Smooth muscle cell (in vitro differentiated cells): ENCODE measurements at regions not wholly inside any gene's neighbourhood (a gene's known extent, or its start where the extent isn't known, plus 50 kb on each side); places are given as distances from the start of the nearest gene placed in this dataset.
A peak's percentile ranks its signal among the peaks of the same experiment; 100 is the strongest.

Experiments used
- DNase-seq: peaks from one replicate; lab custom pipeline; 2025; ENCODE audit not compliant: unreplicated experiment; lab: John Stamatoyannopoulos, UW
- H2AFZ ChIP-seq: fragments of 200-600 bp; sonication (generic); 2 replicates; pipeline ENCODE4 v1.6.0; 2016; ENCODE audit warnings: antibody characterized with exemption, low read depth, mild to moderate bottlenecking
- H3F3A ChIP-seq: fragments of 200-600 bp; sonication (generic); 2 replicates; pipeline ENCODE4 v1.6.0; 2017; ENCODE audit warnings: antibody characterized with exemption, low read depth
- H3K27ac ChIP-seq: fragments of 200-600 bp; sonication (generic); 2 replicates; pipeline ENCODE4 v1.5.1; 2016; ENCODE audit warnings: low read depth, mild to moderate bottlenecking
- H3K27me3 ChIP-seq: fragments of 200-600 bp; sonication (generic); 2 replicates; pipeline ENCODE4 v1.6.1; 2016; ENCODE audit warnings: low read depth, mild to moderate bottlenecking
- H3K36me3 ChIP-seq: fragments of 200-600 bp; sonication (generic); 2 replicates; pipeline ENCODE4 v1.5.1; 2016; ENCODE audit warnings: low read depth
- H3K4me1 ChIP-seq: fragments of 200-600 bp; sonication (generic); 2 replicates; pipeline ENCODE4 v1.5.1; 2016; ENCODE audit warnings: low read depth
- H3K4me2 ChIP-seq: fragments of 200-600 bp; sonication (generic); 2 replicates; pipeline ENCODE4 v1.6.0; 2016; ENCODE audit warnings: mild to moderate bottlenecking
- H3K4me3 ChIP-seq: fragments of 200-600 bp; sonication (generic); 2 replicates; pipeline ENCODE4 v1.5.1; 2016; ENCODE audit warnings: mild to moderate bottlenecking
- H3K79me2 ChIP-seq: fragments of 200-600 bp; sonication (generic); 2 replicates; pipeline ENCODE4 v1.6.0; 2016; ENCODE audit warnings: low read depth, mild to moderate bottlenecking
- H3K9ac ChIP-seq: fragments of 200-600 bp; sonication (generic); 2 replicates; pipeline ENCODE4 v1.6.0; 2016; ENCODE audit warnings: low read depth
- H3K9me3 ChIP-seq: fragments of 200-600 bp; sonication (generic); replicated peaks from 2 replicates; pipeline ENCODE4 v1.5.1; 2016; ENCODE audit warnings: low read depth
- H4K20me1 ChIP-seq: fragments of 200-600 bp; sonication (generic); 2 replicates; pipeline ENCODE4 v1.6.0; 2016; ENCODE audit warnings: low read depth
- CTCF ChIP-seq: fragments of 200-600 bp; sonication (generic); IDR thresholded peaks from 2 replicates; pipeline ENCODE4 v1.5.1; 2017; ENCODE audit warnings: borderline replicate concordance, mild to moderate bottlenecking, antibody characterized with exemption; ENCODE audit not compliant: insufficient read depth, poor library complexity, severe bottlenecking
- WGBS: methylation state at CpG from one replicate; pipeline ENCODE4 v1.1.7; 2016; ENCODE audit warnings: low lambda C conversion rate; 5-methylcytosine and 5-hydroxymethylcytosine counted together

GRCh38 chr15:81811736-81812135, 234.1 kb downstream of the MEX3B start:
- H3K27ac ChIP-seq, result no peak overlapping the region
- H3K4me2 ChIP-seq, result no peak overlapping the region
- H3K79me2 ChIP-seq, result no peaks in the 10 kb centered on the region
- H3K9ac ChIP-seq, result no peak overlapping the region
- no peak overlapping the region for H3K4me3 ChIP-seq
- H3K27me3 ChIP-seq, result no peaks in the 10 kb centered on the region
- H4K20me1 ChIP-seq, result no peaks in the 10 kb centered on the region
- WGBS, result 96% methylated on average over 6 of the region's 6 CpGs
- no peak overlapping the region for H2AFZ ChIP-seq
- H3K36me3 ChIP-seq, result no peaks in the 10 kb centered on the region
- H3K4me1 ChIP-seq, result no peaks in the 10 kb centered on the region
- no peaks in the 10 kb centered on the region for H3K9me3 ChIP-seq
- DNase-seq, result no peak
- no peak for TF ChIP-seq CTCF
- H3F3A ChIP-seq, result no peaks in the 10 kb centered on the region

- no peaks in the 10 kb centered on the region for H4K20me1 ChIP-seq
- no peaks in the 10 kb centered on the region for H3K79me2 ChIP-seq
- H2AFZ ChIP-seq, result no peak overlapping the region
- no peak overlapping the region for H3K27ac ChIP-seq
- peak; percentile 8 for TF ChIP-seq CTCF
- H3K27me3 ChIP-seq, result no peaks in the 10 kb centered on the region
- H3K4me3 ChIP-seq, result no peak overlapping the region
- H3K4me2 ChIP-seq, result no peak overlapping the region
- no peak overlapping the region for H3K9ac ChIP-seq
- no peak for DNase-seq
- no peaks in the 10 kb centered on the region for H3K4me1 ChIP-seq
- no peaks in the 10 kb centered on the region for H3K9me3 ChIP-seq
- no peaks in the 10 kb centered on the region for H3F3A ChIP-seq
- 89% methylated on average over 4 of the region's 4 CpGs for WGBS
- no peaks in the 10 kb centered on the region for H3K36me3 ChIP-seq
Measured at GRCh38 chr15:81809543-81809942, 236.3 kb downstream of the MEX3B start.

GRCh38 chr15:81807806-81808205, 238.0 kb downstream of the MEX3B start:
- H3K9me3 ChIP-seq, result no peaks in the 10 kb centered on the region
- TF ChIP-seq CTCF, result no peak
- H3K27me3 ChIP-seq, result no peaks in the 10 kb centered on the region
- no peak overlapping the region for H3K4me2 ChIP-seq
- H3F3A ChIP-seq, result no peaks in the 10 kb centered on the region
- no peak overlapping the region for H3K9ac ChIP-seq
- 84% methylated on average over 3 of the region's 3 CpGs for WGBS
- no peaks in the 10 kb centered on the region for H3K79me2 ChIP-seq
- H3K4me3 ChIP-seq, result no peak overlapping the region
- H2AFZ ChIP-seq, result no peak overlapping the region
- H3K27ac ChIP-seq, result no peak overlapping the region
- DNase-seq, result no peak
- H3K4me1 ChIP-seq, result no peaks in the 10 kb centered on the region
- H3K36me3 ChIP-seq, result no peaks in the 10 kb centered on the region
- H4K20me1 ChIP-seq, result no peaks in the 10 kb centered on the region

GRCh38 chr15:81807186-81807585, 238.6 kb downstream of the MEX3B start:
- H2AFZ ChIP-seq, result no peak overlapping the region
- no peak overlapping the region for H3K4me3 ChIP-seq
- H3K27ac ChIP-seq, result no peak overlapping the region
- 91% methylated on average over 2 of the region's 2 CpGs for WGBS
- no peaks in the 10 kb centered on the region for H3K9me3 ChIP-seq
- TF ChIP-seq CTCF, result no peak
- no peaks in the 10 kb centered on the region for H3K79me2 ChIP-seq
- DNase-seq, result no peak
- no peaks in the 10 kb centered on the region for H3K4me1 ChIP-seq
- no peaks in the 10 kb centered on the region for H4K20me1 ChIP-seq
- no peaks in the 10 kb centered on the region for H3F3A ChIP-seq
- no peaks in the 10 kb centered on the region for H3K36me3 ChIP-seq
- no peak overlapping the region for H3K4me2 ChIP-seq
- no peak overlapping the region for H3K9ac ChIP-seq
- no peaks in the 10 kb centered on the region for H3K27me3 ChIP-seq
